HFF-Myc (cell line): ENCODE measurements at regions not wholly inside any gene's neighbourhood (a gene's known extent, or its start where the extent isn't known, plus 50 kb on each side); places are given as distances from the start of the nearest gene placed in this dataset.

Experiments used
- DNase-seq: peaks from one replicate; pipeline ENCODE4 v3.0.0-alpha.2; 2011; ENCODE audit warnings: low read depth; ENCODE audit errors: extremely low read depth
- H3K4me3 ChIP-seq: replicated peaks from 2 replicates; pipeline ENCODE4 v1.5.1; 2011; ENCODE audit warnings: low read depth, mild to moderate bottlenecking, control low read depth, low read length
- CTCF ChIP-seq: IDR thresholded peaks from 2 replicates; pipeline ENCODE4 v1.5.1; 2012; ENCODE audit warnings: mild to moderate bottlenecking, low read depth, low read length, control low read depth; ENCODE audit errors: missing control alignments

- TF ChIP-seq CTCF: no peak
- H3K4me3 ChIP-seq: no peak overlapping the region
- DNase-seq: no peak
Measured at GRCh38 chr10:29063806-29064644, 224.8 kb upstream of the LYZL1 start.

- no peak overlapping the region for H3K4me3 ChIP-seq
- no peak for TF ChIP-seq CTCF
- DNase-seq: no peak
Measured at GRCh38 chr10:29064680-29065079, 224.2 kb upstream of the LYZL1 start.

GRCh38 chr10:29067161-29067560 lies 221.7 kb upstream of the LYZL1 start:
- DNase-seq: no peak
- TF ChIP-seq CTCF: no peak
- no peak overlapping the region for H3K4me3 ChIP-seq

GRCh38 chr10:29067628-29068027 lies 221.2 kb upstream of the LYZL1 start:
- no peak for DNase-seq
- TF ChIP-seq CTCF: no peak

GRCh38 chr10:29068302-29068701 lies 220.6 kb upstream of the LYZL1 start:
- DNase-seq: no peak
- TF ChIP-seq CTCF: no peak
- no peak overlapping the region for H3K4me3 ChIP-seq

More at GRCh38 chr10:29067628-29068027, 221.2 kb upstream of the LYZL1 start:
- H3K4me3 ChIP-seq: no peak overlapping the region

GRCh38 chr10:29068966-29069365 lies 219.9 kb upstream of the LYZL1 start:
- TF ChIP-seq CTCF: no peak

More at GRCh38 chr10:29068966-29069365, 219.9 kb upstream of the LYZL1 start:
- no peak for DNase-seq
- H3K4me3 ChIP-seq: no peak overlapping the region
